GM21529 (cell line): ENCODE measurements at regions not wholly inside any gene's neighbourhood (a gene's known extent, or its start where the extent isn't known, plus 50 kb on each side); places are given as distances from the start of the nearest gene placed in this dataset.
A peak's percentile ranks its signal among the peaks of the same experiment; 100 is the strongest.

Experiments used
- ATAC-seq: cut with Tn5 transposase; IDR thresholded peaks from one replicate; pipeline ENCODE4 v1.9.1; 2021; ENCODE audit not compliant: unreplicated experiment

GRCh38 chr4:122038896-122039295, 87.0 kb upstream of the TRPC3 start:
- no peak for ATAC-seq

GRCh38 chr4:122034619-122035018, 82.8 kb upstream of the TRPC3 start:
- ATAC-seq, result no peak

- no peak for ATAC-seq
Observed at GRCh38 chr4:122027203-122027602, 75.3 kb upstream of the TRPC3 start.

GRCh38 chr4:122017296-122017695, 65.4 kb upstream of the TRPC3 start:
- ATAC-seq, result no peak

GRCh38 chr4:122015203-122015602, 63.3 kb upstream of the TRPC3 start:
- ATAC-seq, result no peak

- ATAC-seq, result no peak
Observed at GRCh38 chr4:122012735-122013134, 60.9 kb upstream of the TRPC3 start.

GRCh38 chr4:122010610-122011009, 58.8 kb upstream of the TRPC3 start:
- no peak for ATAC-seq

- ATAC-seq, result no peak
Observed at GRCh38 chr4:122009524-122009923, 57.7 kb upstream of the TRPC3 start.

- no peak for ATAC-seq
Observed at GRCh38 chr4:122007016-122007415, 55.2 kb upstream of the TRPC3 start.

GRCh38 chr4:122005064-122005755, 53.4 kb upstream of the TRPC3 start:
- ATAC-seq, result no peak

- peak; percentile 91 for ATAC-seq
Observed at GRCh38 chr4:122003335-122003734, 51.5 kb upstream of the TRPC3 start.
